ENCODE measurements at regions not wholly inside any gene's neighbourhood (a gene's known extent, or its start where the extent isn't known, plus 50 kb on each side); places are given as distances from the start of the nearest gene placed in this dataset.

GRCh38 chrX:43108828-43109227, 330.9 kb upstream of the PPP1R2C start:
- TF ChIP-seq CTCF (conservative IDR thresholded peaks at IDR 0.05) (no peak), EZH2 (IDR thresholded peaks at IDR 0.05; ENCODE audit: low read depth) (no peak)
